GM12878 (cell line): ENCODE measurements at regions not wholly inside any gene's neighbourhood (a gene's known extent, or its start where the extent isn't known, plus 50 kb on each side); places are given as distances from the start of the nearest gene placed in this dataset.

Experiments
- ATF7 ChIP-seq: fragments of 450-650 bp; IDR thresholded peaks from 2 replicates; pipeline ENCODE4 v1.6.1; 2016; ENCODE audit warnings: low read depth, mild to moderate bottlenecking
- NKRF ChIP-seq: fragments of 450-650 bp; conservative IDR thresholded peaks from 2 replicates; pipeline ENCODE4 v1.6.1; 2017; ENCODE audit warnings: mild to moderate bottlenecking, moderate library complexity
- RAD21 ChIP-seq: IDR thresholded peaks from 2 replicates; pipeline ENCODE4 v1.6.1; 2011; ENCODE audit warnings: mild to moderate bottlenecking, low read depth, low read length, moderate library complexity; ENCODE audit not compliant: insufficient read depth
- SMC3 ChIP-seq: IDR thresholded peaks from 2 replicates; pipeline ENCODE4 v1.6.1; 2011; ENCODE audit warnings: low read length, improper control_type of control experiment, borderline replicate concordance
- TF ChIP-seq, protein P1 (sequence below), 3 experiments: IDR thresholded peaks in 2 of 3; conservative IDR thresholded peaks in 1 of 3; 2 replicates each; pipeline ENCODE4 v1.5.1; 2011; ENCODE audit warnings: low read depth in 3 of 3, low read length in 3 of 3, mild to moderate bottlenecking in 3 of 3, control low read depth in 2 of 3, moderate library complexity in 2 of 3, inconsistent platforms in 1 of 3, mixed read lengths in 1 of 3; ENCODE audit not compliant: control insufficient read depth in 2 of 3, insufficient read depth in 1 of 3; ENCODE audit errors: extremely low read depth in 1 of 3

- TF ChIP-seq NKRF, result no peak
- no peak for TF ChIP-seq SMC3
- TF ChIP-seq, protein P1, sequence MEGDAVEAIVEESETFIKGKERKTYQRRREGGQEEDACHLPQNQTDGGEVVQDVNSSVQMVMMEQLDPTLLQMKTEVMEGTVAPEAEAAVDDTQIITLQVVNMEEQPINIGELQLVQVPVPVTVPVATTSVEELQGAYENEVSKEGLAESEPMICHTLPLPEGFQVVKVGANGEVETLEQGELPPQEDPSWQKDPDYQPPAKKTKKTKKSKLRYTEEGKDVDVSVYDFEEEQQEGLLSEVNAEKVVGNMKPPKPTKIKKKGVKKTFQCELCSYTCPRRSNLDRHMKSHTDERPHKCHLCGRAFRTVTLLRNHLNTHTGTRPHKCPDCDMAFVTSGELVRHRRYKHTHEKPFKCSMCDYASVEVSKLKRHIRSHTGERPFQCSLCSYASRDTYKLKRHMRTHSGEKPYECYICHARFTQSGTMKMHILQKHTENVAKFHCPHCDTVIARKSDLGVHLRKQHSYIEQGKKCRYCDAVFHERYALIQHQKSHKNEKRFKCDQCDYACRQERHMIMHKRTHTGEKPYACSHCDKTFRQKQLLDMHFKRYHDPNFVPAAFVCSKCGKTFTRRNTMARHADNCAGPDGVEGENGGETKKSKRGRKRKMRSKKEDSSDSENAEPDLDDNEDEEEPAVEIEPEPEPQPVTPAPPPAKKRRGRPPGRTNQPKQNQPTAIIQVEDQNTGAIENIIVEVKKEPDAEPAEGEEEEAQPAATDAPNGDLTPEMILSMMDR (IDR thresholded peaks at IDR 0.05 in 2 of 3, conservative IDR thresholded peaks at IDR 0.05 in 1 of 3; ENCODE audit: control insufficient read depth in 2 of 3, extremely low read depth in 1 of 3, insufficient read depth in 1 of 3, low read depth in 3 of 3, low read length in 3 of 3), result no peak
- no peak for TF ChIP-seq ATF7
- no peak for TF ChIP-seq RAD21
Observed at GRCh38 chr22:47279337-47279736, 516.9 kb downstream of the TBC1D22A start.
